ENCODE measurements at regions not wholly inside any gene's neighbourhood (a gene's known extent, or its start where the extent isn't known, plus 50 kb on each side); places are given as distances from the start of the nearest gene placed in this dataset.
"Not testable (repeated sequence)": the region's sequence is repeated elsewhere in the genome, so short reads cannot be mapped to it uniquely, and the experiment has no call there.

- BruUV-seq (replicated peaks): no TSS peak
- dilution Hi-C loops (cut with MboI; ENCODE audit: extremely low pct_ligation_motif_present, low sequenced_read_pairs): no loop called here
- Histone ChIP-seq H3K4me2 (ENCODE audit: insufficient read depth, low read length) (no peak overlapping the region), H3K27me3 (ENCODE audit: control insufficient read depth in 2 of 2, insufficient read depth in 2 of 2, low read length in 2 of 2) (no peaks in the 10 kb centered on the region), H3K79me2 (ENCODE audit: control insufficient read depth, insufficient read depth, low read length) (no peaks in the 10 kb centered on the region), H3K9me3 (replicated peaks; ENCODE audit: control insufficient read depth, insufficient read depth, low read length) (no peaks in the 10 kb centered on the region), H4K20me1 (replicated peaks; ENCODE audit: control insufficient read depth, extremely low read depth, insufficient read depth, low read length) (no peaks in the 10 kb centered on the region), H2AFZ (ENCODE audit: low read depth, low read length) (no peak overlapping the region), H3K4me1 (ENCODE audit: control insufficient read depth, extremely low read depth, insufficient read depth, low read length) (no peaks in the 10 kb centered on the region), H3K36me3 (ENCODE audit: control insufficient read depth in 2 of 2, extremely low read depth in 1 of 2, insufficient read depth in 2 of 2, low read length in 2 of 2) (no peaks in the 10 kb centered on the region), H3K27ac (ENCODE audit: insufficient read depth, low read depth, low read length) (no peak overlapping the region), H3K9me1 (replicated peaks; ENCODE audit: control insufficient read depth, extremely low read depth, insufficient read depth, low read length) (no peaks in the 10 kb centered on the region), H3K9ac (replicated peaks; ENCODE audit: extremely low read depth, insufficient read depth, low read length) (no peak overlapping the region), H3K4me3 (replicated peaks in 1 of 3; ENCODE audit: insufficient read depth in 1 of 3, low read depth in 1 of 3, low read length in 3 of 3) (no peak overlapping the region)
- TF ChIP-seq, protein P1, sequence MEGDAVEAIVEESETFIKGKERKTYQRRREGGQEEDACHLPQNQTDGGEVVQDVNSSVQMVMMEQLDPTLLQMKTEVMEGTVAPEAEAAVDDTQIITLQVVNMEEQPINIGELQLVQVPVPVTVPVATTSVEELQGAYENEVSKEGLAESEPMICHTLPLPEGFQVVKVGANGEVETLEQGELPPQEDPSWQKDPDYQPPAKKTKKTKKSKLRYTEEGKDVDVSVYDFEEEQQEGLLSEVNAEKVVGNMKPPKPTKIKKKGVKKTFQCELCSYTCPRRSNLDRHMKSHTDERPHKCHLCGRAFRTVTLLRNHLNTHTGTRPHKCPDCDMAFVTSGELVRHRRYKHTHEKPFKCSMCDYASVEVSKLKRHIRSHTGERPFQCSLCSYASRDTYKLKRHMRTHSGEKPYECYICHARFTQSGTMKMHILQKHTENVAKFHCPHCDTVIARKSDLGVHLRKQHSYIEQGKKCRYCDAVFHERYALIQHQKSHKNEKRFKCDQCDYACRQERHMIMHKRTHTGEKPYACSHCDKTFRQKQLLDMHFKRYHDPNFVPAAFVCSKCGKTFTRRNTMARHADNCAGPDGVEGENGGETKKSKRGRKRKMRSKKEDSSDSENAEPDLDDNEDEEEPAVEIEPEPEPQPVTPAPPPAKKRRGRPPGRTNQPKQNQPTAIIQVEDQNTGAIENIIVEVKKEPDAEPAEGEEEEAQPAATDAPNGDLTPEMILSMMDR (IDR thresholded peaks at IDR 0.05; ENCODE audit: extremely low read depth in 1 of 2, insufficient read depth in 1 of 2, low read depth in 1 of 2, low read length in 2 of 2): no peak
- no peak for TF ChIP-seq FOS (IDR thresholded peaks at IDR 0.05; ENCODE audit: borderline replicate concordance, insufficient read depth, low read length)
- TF ChIP-seq JUN (IDR thresholded peaks at IDR 0.05; ENCODE audit: borderline replicate concordance, insufficient read depth, insufficient read length, low read depth): no peak
- ChIA-PET CTCF (no interaction called here), POLR2A (no interaction called here)
- intact Hi-C loops (cut with micrococcal nuclease): no loop called here
- no peak for FAIRE-seq
- no peak for DNase-seq (ENCODE audit: low read depth, low spot score)
Measured at GRCh38 chr20:40887105-40887504, 141.5 kb upstream of the TOP1 start.

GRCh38 chr20:40889266-40889665 lies 139.4 kb upstream of the TOP1 start:
- H3K9me3 ChIP-seq (replicated peaks; ENCODE audit: control insufficient read depth, insufficient read depth, low read length); H3K9me1 ChIP-seq (replicated peaks; ENCODE audit: control insufficient read depth, extremely low read depth, insufficient read depth, low read length); H3K36me3 ChIP-seq (ENCODE audit: control insufficient read depth in 2 of 2, extremely low read depth in 1 of 2, insufficient read depth in 2 of 2, low read length in 2 of 2); dilution Hi-C loops (cut with MboI; ENCODE audit: extremely low pct_ligation_motif_present, low sequenced_read_pairs); DNase-seq (ENCODE audit: low read depth, low spot score); H3K4me2 ChIP-seq (ENCODE audit: insufficient read depth, low read length); CTCF ChIA-PET; H3K79me2 ChIP-seq (ENCODE audit: control insufficient read depth, insufficient read depth, low read length); H3K27me3 ChIP-seq (ENCODE audit: control insufficient read depth in 2 of 2, insufficient read depth in 2 of 2, low read length in 2 of 2); H3K27ac ChIP-seq (ENCODE audit: insufficient read depth, low read depth, low read length); BruUV-seq (replicated peaks); H4K20me1 ChIP-seq (replicated peaks; ENCODE audit: control insufficient read depth, extremely low read depth, insufficient read depth, low read length); H3K9ac ChIP-seq (replicated peaks; ENCODE audit: extremely low read depth, insufficient read depth, low read length); intact Hi-C loops (cut with micrococcal nuclease); H2AFZ ChIP-seq (ENCODE audit: low read depth, low read length); H3K4me1 ChIP-seq (ENCODE audit: control insufficient read depth, extremely low read depth, insufficient read depth, low read length); H3K4me3 ChIP-seq (replicated peaks in 1 of 3; ENCODE audit: insufficient read depth in 1 of 3, low read depth in 1 of 3, low read length in 3 of 3); FAIRE-seq; POLR2A ChIA-PET: not testable (repeated sequence)
